NCI-H1105 treated with DMSO at 0.1 percent for 48 hours (cell line): ENCODE measurements at regions not wholly inside any gene's neighbourhood (a gene's known extent, or its start where the extent isn't known, plus 50 kb on each side); places are given as distances from the start of the nearest gene placed in this dataset.
"Not testable (repeated sequence)": the region's sequence is repeated elsewhere in the genome, so short reads cannot be mapped to it uniquely, and the experiment has no call there.

Experiments
- DNase-seq: peaks from one replicate; lab custom pipeline; 2025; lab: John Stamatoyannopoulos, UW

GRCh38 chr5:44942524-44943001 is 133.8 kb downstream of the MRPS30 start:
- DNase-seq = no peak

GRCh38 chr5:44943647-44944046 is 134.9 kb downstream of the MRPS30 start:
- DNase-seq = no peak

GRCh38 chr5:44945743-44946142 is 137.0 kb downstream of the MRPS30 start:
- DNase-seq = no peak

GRCh38 chr5:44949687-44950086 is 140.9 kb downstream of the MRPS30 start:
- DNase-seq = no peak

- no peak for DNase-seq
These were observed 142.6 kb downstream of the MRPS30 start for GRCh38 chr5:44951371-44951770.

GRCh38 chr5:44952376-44952775 is 143.6 kb downstream of the MRPS30 start:
- peak; percentile 44 for DNase-seq

- DNase-seq = no peak
These were observed 144.3 kb downstream of the MRPS30 start for GRCh38 chr5:44953078-44953477.

- not testable (repeated sequence) for DNase-seq
These were observed 150.3 kb downstream of the MRPS30 start for GRCh38 chr5:44958943-44959454.

- no peak for DNase-seq
These were observed 161.1 kb downstream of the MRPS30 start for GRCh38 chr5:44969825-44970224.

- DNase-seq = not testable (repeated sequence)
These were observed 162.2 kb downstream of the MRPS30 start for GRCh38 chr5:44970963-44971362.

- DNase-seq = no peak
These were observed 166.1 kb downstream of the MRPS30 start for GRCh38 chr5:44974813-44975212.

- no peak for DNase-seq
These were observed 173.0 kb downstream of the MRPS30 start for GRCh38 chr5:44981708-44982107.

- peak; percentile 7 for DNase-seq
These were observed 174.3 kb downstream of the MRPS30 start for GRCh38 chr5:44983006-44983405.

- no peak for DNase-seq
These were observed 178.3 kb downstream of the MRPS30 start for GRCh38 chr5:44987026-44987425.

GRCh38 chr5:44991693-44992092 is 182.9 kb downstream of the MRPS30 start:
- no peak for DNase-seq

GRCh38 chr5:44993286-44993685 is 184.5 kb downstream of the MRPS30 start:
- DNase-seq = no peak

GRCh38 chr5:44997506-44997905 is 188.8 kb downstream of the MRPS30 start:
- no peak for DNase-seq

- not testable (repeated sequence) for DNase-seq
These were observed 198.4 kb downstream of the MRPS30 start for GRCh38 chr5:45007102-45007501.

GRCh38 chr5:45017568-45017967 is 208.8 kb downstream of the MRPS30 start:
- DNase-seq = no peak

GRCh38 chr5:45029553-45029952 is 220.8 kb downstream of the MRPS30 start:
- DNase-seq = no peak

GRCh38 chr5:45035991-45036390 is 227.2 kb downstream of the MRPS30 start:
- DNase-seq = no peak

- DNase-seq = no peak
These were observed 229.2 kb downstream of the MRPS30 start for GRCh38 chr5:45037927-45038326.

- DNase-seq = peak; percentile 56
These were observed 229.7 kb downstream of the MRPS30 start for GRCh38 chr5:45038366-45038987.

- DNase-seq = no peak
These were observed 233.5 kb downstream of the MRPS30 start for GRCh38 chr5:45042283-45042682.
